ENCODE measurements at regions not wholly inside any gene's neighbourhood (a gene's known extent, or its start where the extent isn't known, plus 50 kb on each side); places are given as distances from the start of the nearest gene placed in this dataset.

- no peak for DNase-seq
These were observed 137.2 kb upstream of the PCBD1 start for GRCh38 chr10:71025535-71025934.

- no peak for DNase-seq
These were observed 139.7 kb upstream of the PCBD1 start for GRCh38 chr10:71028066-71028465.

- DNase-seq: no peak
These were observed 141.1 kb upstream of the PCBD1 start for GRCh38 chr10:71029411-71029892.

- DNase-seq: no peak
These were observed 141.5 kb upstream of the PCBD1 start for GRCh38 chr10:71029907-71030306.

- no peak for DNase-seq
These were observed 142.7 kb upstream of the PCBD1 start for GRCh38 chr10:71031026-71031425.

GRCh38 chr10:71031603-71032002 is 143.2 kb upstream of the PCBD1 start:
- no peak for DNase-seq

- no peak for DNase-seq
These were observed 144.5 kb upstream of the PCBD1 start for GRCh38 chr10:71032887-71033286.

GRCh38 chr10:71033396-71033980 is 145.1 kb upstream of the PCBD1 start:
- DNase-seq: no peak

- DNase-seq: no peak
These were observed 147.3 kb upstream of the PCBD1 start for GRCh38 chr10:71035511-71036296.

GRCh38 chr10:71036297-71036966 is 148.1 kb upstream of the PCBD1 start:
- DNase-seq: no peak

GRCh38 chr10:71038091-71038633 is 149.8 kb upstream of the PCBD1 start:
- DNase-seq: no peak

- DNase-seq: no peak
These were observed 150.6 kb upstream of the PCBD1 start for GRCh38 chr10:71038921-71039320.

GRCh38 chr10:71039551-71039950 is 151.2 kb upstream of the PCBD1 start:
- no peak for DNase-seq

GRCh38 chr10:71040343-71040742 is 152.0 kb upstream of the PCBD1 start:
- no peak for DNase-seq

GRCh38 chr10:71040846-71041605 is 152.7 kb upstream of the PCBD1 start:
- DNase-seq: no peak

GRCh38 chr10:71042216-71042615 is 153.9 kb upstream of the PCBD1 start:
- DNase-seq: no peak

- no peak for DNase-seq
These were observed 154.3 kb upstream of the PCBD1 start for GRCh38 chr10:71042699-71043098.

GRCh38 chr10:71043858-71044257 is 155.5 kb upstream of the PCBD1 start:
- no peak for DNase-seq

- DNase-seq: no peak
These were observed 156.4 kb upstream of the PCBD1 start for GRCh38 chr10:71044720-71045119.

GRCh38 chr10:71045204-71045809 is 156.9 kb upstream of the PCBD1 start:
- DNase-seq: no peak

GRCh38 chr10:71045936-71046335 is 157.6 kb upstream of the PCBD1 start:
- DNase-seq: no peak

GRCh38 chr10:71046747-71047146 is 158.4 kb upstream of the PCBD1 start:
- no peak for DNase-seq
